ENCODE measurements at regions not wholly inside any gene's neighbourhood (a gene's known extent, or its start where the extent isn't known, plus 50 kb on each side); places are given as distances from the start of the nearest gene placed in this dataset.

DNA sequence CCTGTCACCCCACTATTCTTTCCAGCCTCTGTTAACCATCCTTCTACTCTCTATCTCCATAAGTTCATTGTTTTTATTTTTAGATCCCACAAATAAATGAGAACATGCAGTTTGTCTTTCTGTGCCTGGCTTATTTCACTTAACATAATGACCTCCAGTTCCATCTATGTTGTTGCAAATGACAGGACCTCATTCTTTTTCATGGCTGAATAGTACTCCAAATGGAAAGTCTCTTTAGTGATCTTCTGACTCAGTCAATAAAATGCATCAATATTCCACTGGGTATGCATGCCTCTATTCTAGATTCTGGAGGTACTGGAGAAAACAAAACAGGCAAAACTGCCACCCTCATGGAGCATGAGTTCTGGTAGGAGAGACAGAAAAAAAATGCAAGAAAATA lies 459.0 kb downstream of the XYLT1 start:
- no peak for DNase-seq (ENCODE audit: low spot score in 2 of 2, unreplicated experiment in 2 of 2)
- H3K9me3 Mint-ChIP-seq = peaks cover 12% of the 10 kb centered on the region
- peaks cover 6% of the 10 kb centered on the region for H3K27me3 Mint-ChIP-seq (ENCODE audit: low read depth)
- no peak overlapping the region for H3K27ac Mint-ChIP-seq
- H3K4me3 Mint-ChIP-seq = no peak overlapping the region
- no peaks in the 10 kb centered on the region for H3K36me3 Mint-ChIP-seq
- TF ChIP-seq CTCF (IDR thresholded peaks at IDR 0.05; ENCODE audit: unreplicated experiment) = no peak
- H3K4me1 Mint-ChIP-seq = peaks cover 2% of the 10 kb centered on the region

GRCh38 chr16:17013038-17013437 lies 457.7 kb downstream of the XYLT1 start:
- H3K4me1 Mint-ChIP-seq = peaks cover 2% of the 10 kb centered on the region
- no peak for TF ChIP-seq CTCF (IDR thresholded peaks at IDR 0.05; ENCODE audit: unreplicated experiment)
- H3K4me3 Mint-ChIP-seq = no peak overlapping the region

DNA sequence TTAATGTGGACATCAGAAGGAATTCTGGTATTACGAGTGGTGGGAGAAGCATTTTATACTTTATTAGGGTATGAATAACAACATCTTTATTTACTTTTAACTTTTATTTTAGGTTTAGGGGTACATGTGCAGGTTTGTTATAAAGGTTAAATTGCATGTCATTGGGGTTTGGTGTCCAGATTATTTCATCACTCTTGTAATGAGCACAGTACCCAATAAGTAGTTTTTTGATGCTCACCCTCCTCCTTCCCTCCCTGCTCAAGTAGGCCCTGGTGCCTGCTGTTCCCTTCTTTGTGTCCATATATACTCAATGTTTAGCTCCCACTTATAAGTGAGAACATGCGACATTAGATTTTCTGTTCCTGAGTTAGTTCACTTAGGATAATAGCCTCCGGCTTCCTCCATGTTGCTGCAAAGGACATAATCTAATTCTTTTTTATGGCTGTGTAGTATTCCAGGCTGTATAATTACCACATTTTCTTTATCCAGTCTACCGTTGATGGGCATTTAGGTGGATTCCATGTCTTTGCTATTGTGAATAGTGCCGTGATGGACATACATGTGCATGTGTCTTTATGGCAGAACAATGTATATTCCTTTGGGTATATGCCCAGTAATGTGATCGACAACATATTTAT lies 456.2 kb downstream of the XYLT1 start:
- Mint-ChIP-seq H3K9me3 (peaks cover 18% of the 10 kb centered on the region), H3K36me3 (no peaks in the 10 kb centered on the region), H3K4me1 (peaks cover 2% of the 10 kb centered on the region), H3K27ac (no peak overlapping the region), H3K27me3 (ENCODE audit: low read depth) (no peaks in the 10 kb centered on the region), H3K4me3 (no peak overlapping the region)
- TF ChIP-seq CTCF (IDR thresholded peaks at IDR 0.05; ENCODE audit: unreplicated experiment) = no peak
- no peak for DNase-seq (ENCODE audit: low spot score in 2 of 2, unreplicated experiment in 2 of 2)

More at GRCh38 chr16:17013038-17013437, 457.7 kb downstream of the XYLT1 start:
- Mint-ChIP-seq H3K27ac (no peak overlapping the region), H3K9me3 (peaks cover 19% of the 10 kb centered on the region), H3K27me3 (ENCODE audit: low read depth) (no peaks in the 10 kb centered on the region), H3K36me3 (no peaks in the 10 kb centered on the region)
- DNase-seq (ENCODE audit: low spot score in 2 of 2, unreplicated experiment in 2 of 2) = no peak

GRCh38 chr16:17015702-17016101 lies 455.1 kb downstream of the XYLT1 start:
- Mint-ChIP-seq H3K36me3 (no peaks in the 10 kb centered on the region), H3K27me3 (ENCODE audit: low read depth) (peaks cover 1% of the 10 kb centered on the region), H3K9me3 (peaks cover 18% of the 10 kb centered on the region)

DNA sequence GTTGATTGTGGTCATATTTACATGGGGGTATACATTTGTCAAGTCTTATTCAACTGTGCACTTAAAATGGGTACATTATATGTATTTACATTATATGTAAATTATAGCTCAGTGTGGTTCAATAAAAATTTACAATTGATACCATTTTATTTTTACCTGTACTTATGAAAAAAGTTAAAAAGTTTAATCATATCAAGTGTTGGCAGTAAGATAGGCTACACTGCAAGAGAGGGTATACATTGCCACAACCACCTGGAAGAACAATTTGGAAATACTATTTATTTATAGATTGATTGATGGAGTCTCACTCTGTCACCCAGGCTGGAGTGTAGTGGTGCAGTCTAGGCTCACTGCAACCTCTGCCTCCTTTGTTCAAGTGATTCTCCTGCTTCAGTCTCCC lies 453.3 kb downstream of the XYLT1 start:
- peaks cover 14% of the 10 kb centered on the region for H3K9me3 Mint-ChIP-seq
- no peaks in the 10 kb centered on the region for H3K36me3 Mint-ChIP-seq
- no peak overlapping the region for H3K27ac Mint-ChIP-seq
- no peak for TF ChIP-seq CTCF (IDR thresholded peaks at IDR 0.05; ENCODE audit: unreplicated experiment)
- DNase-seq (ENCODE audit: low spot score in 2 of 2, unreplicated experiment in 2 of 2) = no peak
- peaks cover 1% of the 10 kb centered on the region for H3K27me3 Mint-ChIP-seq (ENCODE audit: low read depth)
- H3K4me3 Mint-ChIP-seq = no peak overlapping the region
- H3K4me1 Mint-ChIP-seq = peaks cover 2% of the 10 kb centered on the region

More at GRCh38 chr16:17015702-17016101, 455.1 kb downstream of the XYLT1 start:
- TF ChIP-seq CTCF (IDR thresholded peaks at IDR 0.05; ENCODE audit: unreplicated experiment) = no peak
- H3K27ac Mint-ChIP-seq = no peak overlapping the region
- DNase-seq (ENCODE audit: low spot score in 2 of 2, unreplicated experiment in 2 of 2) = no peak
- H3K4me1 Mint-ChIP-seq = peaks cover 2% of the 10 kb centered on the region
- H3K4me3 Mint-ChIP-seq = no peak overlapping the region

- no peak overlapping the region for H3K4me3 Mint-ChIP-seq
- H3K4me1 Mint-ChIP-seq = peaks cover under 1% of the 10 kb centered on the region
- no peak for TF ChIP-seq CTCF (IDR thresholded peaks at IDR 0.05; ENCODE audit: unreplicated experiment)
- no peaks in the 10 kb centered on the region for H3K36me3 Mint-ChIP-seq
- no peak overlapping the region for H3K27ac Mint-ChIP-seq
- H3K27me3 Mint-ChIP-seq (ENCODE audit: low read depth) = peaks cover 1% of the 10 kb centered on the region
- DNase-seq (ENCODE audit: low spot score in 2 of 2, unreplicated experiment in 2 of 2) = no peak
- H3K9me3 Mint-ChIP-seq = peaks cover 14% of the 10 kb centered on the region
These were observed 452.2 kb downstream of the XYLT1 start for GRCh38 chr16:17018585-17018939.
